HPDE6-E6E7 (cell line): ENCODE measurements at regions not wholly inside any gene's neighbourhood (a gene's known extent, or its start where the extent isn't known, plus 50 kb on each side); places are given as distances from the start of the nearest gene placed in this dataset.

Source experiments
- DNase-seq: peaks from one replicate; pipeline ENCODE4 v3.0.0; 2011; ENCODE audit warnings: missing footprints; ENCODE audit errors: extremely low spot score

GRCh38 chr7:34275624-34276023 is 370.3 kb downstream of the BMPER start:
- no peak for DNase-seq

- peak; percentile 7 for DNase-seq
These were observed 371.9 kb downstream of the BMPER start for GRCh38 chr7:34277016-34277802.

- DNase-seq, result no peak
These were observed 372.5 kb downstream of the BMPER start for GRCh38 chr7:34277803-34278199.

GRCh38 chr7:34281260-34281659 is 375.9 kb downstream of the BMPER start:
- no peak for DNase-seq

GRCh38 chr7:34282271-34282670 is 375.7 kb upstream of the NPSR1 start:
- no peak for DNase-seq

- DNase-seq, result no peak
These were observed 361.4 kb upstream of the NPSR1 start for GRCh38 chr7:34296663-34297062.

- DNase-seq, result no peak
These were observed 359.5 kb upstream of the NPSR1 start for GRCh38 chr7:34298492-34299013.

GRCh38 chr7:34299066-34299465 is 359.0 kb upstream of the NPSR1 start:
- DNase-seq, result no peak

GRCh38 chr7:34307540-34307939 is 350.5 kb upstream of the NPSR1 start:
- DNase-seq, result no peak

- no peak for DNase-seq
These were observed 349.4 kb upstream of the NPSR1 start for GRCh38 chr7:34308595-34308994.

GRCh38 chr7:34309116-34309515 is 348.9 kb upstream of the NPSR1 start:
- no peak for DNase-seq

- DNase-seq, result no peak
These were observed 348.4 kb upstream of the NPSR1 start for GRCh38 chr7:34309584-34309983.

- no peak for DNase-seq
These were observed 346.4 kb upstream of the NPSR1 start for GRCh38 chr7:34311591-34311990.

- no peak for DNase-seq
These were observed 345.4 kb upstream of the NPSR1 start for GRCh38 chr7:34312624-34313023.

GRCh38 chr7:34313289-34313688 is 344.7 kb upstream of the NPSR1 start:
- no peak for DNase-seq

- DNase-seq, result no peak
These were observed 343.0 kb upstream of the NPSR1 start for GRCh38 chr7:34315032-34315431.

GRCh38 chr7:34317039-34317438 is 341.0 kb upstream of the NPSR1 start:
- no peak for DNase-seq

GRCh38 chr7:34320412-34320811 is 337.6 kb upstream of the NPSR1 start:
- DNase-seq, result no peak

GRCh38 chr7:34320926-34321661 is 336.9 kb upstream of the NPSR1 start:
- DNase-seq, result peak; percentile 84

GRCh38 chr7:34322841-34323240 is 335.2 kb upstream of the NPSR1 start:
- DNase-seq, result no peak

- DNase-seq, result no peak
These were observed 330.3 kb upstream of the NPSR1 start for GRCh38 chr7:34327681-34328080.

- no peak for DNase-seq
These were observed 327.7 kb upstream of the NPSR1 start for GRCh38 chr7:34330308-34330707.

GRCh38 chr7:34331102-34331501 is 326.9 kb upstream of the NPSR1 start:
- DNase-seq, result no peak
